NCI-H748 (cell line): ENCODE measurements at regions not wholly inside any gene's neighbourhood (a gene's known extent, or its start where the extent isn't known, plus 50 kb on each side); places are given as distances from the start of the nearest gene placed in this dataset.

Source experiments
- DNase-seq: peaks from one replicate; lab custom pipeline; 2025; ENCODE audit not compliant: unreplicated experiment; lab: John Stamatoyannopoulos, UW

DNA sequence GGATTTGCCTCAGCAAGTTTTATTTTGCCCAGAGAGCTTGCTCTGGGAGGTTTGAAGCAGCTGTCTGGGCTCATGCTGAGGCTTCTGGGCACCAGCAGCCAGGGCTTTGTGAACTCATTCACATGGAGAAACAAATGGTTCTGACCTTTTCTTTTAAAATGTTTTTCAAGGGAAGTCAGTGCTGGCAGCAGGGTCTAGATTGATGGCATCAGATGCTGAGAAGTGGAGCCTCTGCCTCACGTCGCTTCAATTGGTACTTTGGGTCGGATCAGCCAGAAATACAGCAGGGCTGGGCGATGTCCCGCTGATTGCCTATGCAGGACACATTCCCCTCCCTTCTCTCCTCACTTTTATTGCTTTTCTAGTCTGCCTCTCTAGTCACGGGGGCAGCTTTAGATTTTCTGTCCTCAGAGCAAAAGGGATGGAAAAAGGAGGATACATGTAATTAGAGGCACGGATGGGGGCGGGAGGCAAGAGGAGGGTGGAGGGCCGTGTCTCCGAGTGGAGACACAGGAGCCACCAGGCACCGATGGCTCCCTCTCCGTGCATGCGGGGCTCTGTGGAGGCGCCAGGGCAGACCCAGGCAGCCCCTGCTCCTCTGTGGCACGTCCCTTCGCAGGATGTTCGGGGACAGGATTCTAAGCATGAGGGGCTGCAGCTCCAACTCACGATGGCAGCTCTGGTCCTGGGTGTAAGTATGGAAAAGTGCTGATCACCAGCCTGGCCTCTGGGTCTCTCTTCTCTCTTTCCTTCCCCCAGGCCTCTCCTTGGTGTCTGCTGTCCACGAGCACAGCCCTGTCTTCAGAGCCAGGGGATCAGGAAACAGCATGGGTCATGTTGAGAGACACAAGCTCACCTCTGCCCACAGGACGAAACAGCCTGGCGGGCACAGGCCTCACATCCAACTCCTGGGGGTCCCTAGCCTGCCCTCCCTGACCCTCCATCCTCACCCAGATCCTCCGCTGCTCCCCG lies 116.1 kb downstream of the FAM43A start:
- no peak for DNase-seq

GRCh38 chr3:194804796-194805195 lies 119.1 kb downstream of the FAM43A start:
- no peak for DNase-seq

- no peak for DNase-seq
These were observed 119.9 kb downstream of the FAM43A start for GRCh38 chr3:194805546-194805945.

GRCh38 chr3:194806991-194807630 lies 121.4 kb downstream of the FAM43A start:
- DNase-seq = no peak

DNA sequence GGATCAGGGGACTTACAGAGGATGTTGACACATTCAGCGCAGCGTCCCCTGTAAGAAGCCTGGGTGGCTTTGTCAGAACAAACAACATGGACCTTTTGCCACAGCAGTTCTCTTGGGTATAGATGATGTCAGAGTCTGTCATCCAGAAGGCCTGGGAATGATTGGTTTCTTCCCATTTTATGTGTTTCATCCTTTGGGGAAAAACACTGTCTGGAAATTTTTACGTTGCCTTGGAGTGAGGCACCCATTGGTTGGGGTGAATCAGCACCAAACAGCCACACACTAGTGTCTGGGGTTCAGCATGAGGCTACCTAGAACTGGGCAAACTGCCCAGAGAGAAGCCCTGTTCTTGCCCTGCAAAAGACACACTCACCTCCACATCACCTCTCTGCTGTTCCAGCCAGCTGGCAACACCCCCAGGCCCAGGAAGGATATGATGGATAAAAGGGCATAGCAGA lies 123.0 kb downstream of the FAM43A start:
- DNase-seq = no peak

DNA sequence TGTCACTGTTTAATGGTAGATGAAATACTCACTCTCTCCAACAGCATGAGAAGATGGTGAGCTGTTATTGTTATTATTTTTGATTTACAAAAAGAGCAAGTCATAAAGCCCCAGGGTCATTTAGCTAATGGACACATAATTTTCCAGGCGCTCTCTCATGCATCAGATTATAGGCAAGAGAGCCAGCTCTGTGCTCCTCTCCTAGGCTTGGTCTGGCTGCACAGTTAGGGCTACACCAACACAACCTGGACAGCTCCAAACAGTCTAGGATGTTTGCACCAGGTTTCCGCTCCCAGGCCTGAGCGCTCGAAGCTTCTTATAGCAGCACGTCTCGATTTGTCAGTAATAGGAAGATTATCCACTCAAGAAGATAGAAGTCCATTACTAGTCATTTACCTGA lies 123.7 kb downstream of the FAM43A start:
- no peak for DNase-seq

DNA sequence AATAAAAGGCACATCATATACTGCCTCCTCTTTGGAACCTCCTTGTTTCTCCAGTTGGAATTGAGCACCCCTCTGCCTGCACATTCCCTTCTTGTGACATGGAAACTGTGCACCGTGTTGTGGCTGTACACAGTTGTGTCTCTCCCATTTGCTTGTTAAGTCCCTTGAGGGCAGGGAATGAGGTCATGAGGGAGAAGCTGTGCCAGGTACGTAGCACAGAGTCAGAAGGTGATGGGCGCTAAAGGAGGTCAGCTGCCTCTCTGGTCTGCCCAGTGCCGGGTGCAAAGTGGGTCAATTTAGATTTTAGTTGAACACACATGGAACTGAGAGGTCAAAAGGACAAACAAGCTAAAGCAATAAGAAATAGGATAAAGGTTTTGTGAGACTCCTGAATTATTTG lies 124.4 kb downstream of the FAM43A start:
- DNase-seq = no peak

GRCh38 chr3:194811118-194811517 lies 125.4 kb downstream of the FAM43A start:
- no peak for DNase-seq

GRCh38 chr3:194812176-194812575 lies 126.5 kb downstream of the FAM43A start:
- DNase-seq = no peak

DNA sequence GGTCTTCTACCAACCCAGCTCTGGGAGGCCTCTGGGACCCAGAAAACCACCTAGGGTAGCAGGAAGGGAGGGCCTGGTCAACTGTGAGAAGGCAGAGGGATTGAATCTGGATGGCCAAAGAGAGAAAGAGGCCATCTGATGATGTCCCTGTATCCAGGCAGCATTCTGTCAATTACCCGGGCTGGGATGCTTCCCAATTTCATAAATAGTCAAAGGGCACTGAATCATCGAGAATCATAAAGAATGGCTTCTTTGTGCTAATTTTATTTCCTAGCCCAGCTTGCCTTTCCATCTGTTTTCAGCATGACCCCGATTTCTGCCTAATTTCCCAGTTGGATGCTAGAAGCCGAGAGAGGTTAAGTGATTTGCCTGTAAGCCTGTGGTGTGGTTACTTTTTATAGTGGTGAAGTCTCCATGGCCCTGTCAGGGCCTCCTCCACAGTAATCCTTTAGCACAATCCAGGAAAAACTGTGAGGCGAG lies 129.2 kb downstream of the FAM43A start:
- no peak for DNase-seq

GRCh38 chr3:194816748-194817591 lies 131.3 kb downstream of the FAM43A start:
- DNase-seq = no peak

DNA sequence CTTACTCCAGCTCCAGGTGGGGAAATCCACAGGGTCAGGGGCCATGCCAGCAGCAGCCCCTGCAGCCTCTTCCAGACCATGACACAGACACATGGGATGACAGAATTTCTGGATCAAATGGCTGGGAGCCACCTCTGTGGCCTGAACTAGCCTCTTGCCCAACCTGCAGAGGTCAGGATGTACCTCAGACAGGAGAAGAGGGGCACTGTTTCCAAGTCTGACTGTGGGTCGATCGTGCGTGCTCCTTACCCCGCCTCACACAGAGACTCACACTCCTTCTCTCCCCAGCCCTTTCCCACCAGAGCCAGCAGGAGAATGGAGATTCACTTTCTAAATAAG lies 131.9 kb downstream of the FAM43A start:
- no peak for DNase-seq

DNA sequence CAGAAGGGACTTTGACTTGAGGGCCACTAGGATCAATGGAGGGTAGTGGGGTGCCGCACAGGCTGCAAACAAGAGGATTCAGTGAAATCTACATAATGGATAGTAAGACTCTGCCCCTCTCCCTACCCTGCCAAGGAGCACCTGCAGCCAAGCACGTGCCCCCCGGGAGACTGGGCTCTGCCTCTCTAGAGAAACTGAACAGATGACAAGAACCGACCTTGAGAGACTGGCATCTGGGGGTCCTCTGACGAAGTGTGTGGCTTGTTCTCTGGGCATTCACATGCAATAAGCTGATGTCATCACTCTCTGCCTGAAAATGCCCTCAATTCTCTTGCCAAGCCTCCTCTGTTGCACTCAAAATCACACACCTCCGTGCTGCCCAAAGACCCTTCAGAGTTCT lies 132.3 kb downstream of the FAM43A start:
- no peak for DNase-seq

- no peak for DNase-seq
These were observed 138.4 kb downstream of the FAM43A start for GRCh38 chr3:194824100-194824499.

- DNase-seq = no peak
These were observed 139.0 kb downstream of the FAM43A start for GRCh38 chr3:194824701-194825111.

GRCh38 chr3:194826594-194826993 lies 140.9 kb downstream of the FAM43A start:
- no peak for DNase-seq

DNA sequence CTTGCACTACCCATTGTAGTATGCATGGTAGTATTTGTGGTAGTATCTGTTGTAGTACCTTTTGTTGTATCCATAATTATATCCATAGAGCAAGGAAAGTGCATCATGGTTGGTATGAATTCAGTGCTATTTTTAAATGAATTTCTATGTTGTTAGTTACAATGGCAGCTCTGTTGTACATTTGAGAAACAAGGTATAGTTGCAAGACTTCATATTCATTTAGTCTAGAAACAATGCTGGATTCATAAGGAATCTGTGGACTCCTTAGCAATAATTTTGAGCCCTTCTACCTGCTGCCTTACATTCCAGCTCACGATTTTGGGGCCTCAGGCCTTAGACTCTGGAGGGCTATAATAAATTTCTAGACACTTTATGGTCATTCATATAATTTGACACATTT lies 141.8 kb downstream of the FAM43A start:
- no peak for DNase-seq

DNA sequence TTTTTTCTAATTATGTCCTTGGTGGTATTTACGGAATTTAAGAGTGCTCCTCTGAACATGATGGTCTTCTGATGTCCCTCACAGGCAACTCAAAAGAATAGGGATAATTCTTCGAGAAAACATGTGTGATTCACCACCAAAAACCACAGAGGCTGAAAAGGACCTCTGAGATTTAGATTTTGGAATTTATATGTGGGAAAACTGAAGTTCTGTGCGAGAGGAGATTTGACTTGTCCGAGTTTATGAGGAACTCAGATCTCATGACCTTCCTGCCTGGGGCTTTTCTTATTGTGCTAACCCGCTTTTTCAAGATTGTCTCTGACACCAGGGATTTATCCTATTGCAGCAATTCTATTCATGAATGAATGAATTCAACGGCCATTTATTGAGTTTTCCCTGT lies 142.4 kb downstream of the FAM43A start:
- no peak for DNase-seq

DNA sequence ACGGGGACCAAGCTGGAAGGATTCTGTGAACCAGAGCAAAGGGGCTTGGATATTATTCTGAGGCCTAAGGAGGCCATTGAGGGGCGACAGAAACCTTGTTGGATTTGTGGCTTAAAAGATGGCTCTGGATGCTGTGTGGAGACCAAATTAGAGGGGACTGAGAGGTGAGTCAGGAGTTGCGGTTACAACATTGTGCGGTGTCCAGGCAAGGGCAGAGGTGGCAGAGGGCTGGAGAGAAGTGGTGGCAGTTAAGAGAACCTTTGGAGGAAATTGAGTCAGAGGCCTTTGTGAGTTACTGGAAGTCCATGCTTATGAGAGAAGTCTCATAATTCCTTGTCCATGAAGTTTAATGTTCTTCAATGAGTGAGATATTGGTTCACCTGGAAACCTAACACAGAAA lies 143.2 kb downstream of the FAM43A start:
- no peak for DNase-seq

DNA sequence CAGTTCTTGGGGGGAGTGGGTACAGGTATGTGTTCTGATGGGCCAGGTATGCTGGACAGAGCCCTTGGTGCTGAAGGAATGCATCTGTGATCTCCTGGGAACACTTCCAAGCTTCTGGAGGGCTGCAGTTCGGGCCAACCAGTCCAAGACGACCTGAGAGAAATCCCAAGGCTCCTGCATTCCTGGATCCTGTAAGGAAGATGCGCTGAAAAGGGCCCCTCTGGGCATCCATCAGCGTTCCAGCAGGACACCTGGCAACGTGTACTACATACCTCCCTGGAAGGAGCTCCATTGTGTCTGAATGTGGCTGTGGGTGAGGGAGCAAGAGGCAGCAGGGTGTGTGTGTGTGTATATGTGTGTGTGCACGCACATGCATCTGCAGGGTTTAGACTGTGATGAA lies 144.7 kb downstream of the FAM43A start:
- DNase-seq = no peak

DNA sequence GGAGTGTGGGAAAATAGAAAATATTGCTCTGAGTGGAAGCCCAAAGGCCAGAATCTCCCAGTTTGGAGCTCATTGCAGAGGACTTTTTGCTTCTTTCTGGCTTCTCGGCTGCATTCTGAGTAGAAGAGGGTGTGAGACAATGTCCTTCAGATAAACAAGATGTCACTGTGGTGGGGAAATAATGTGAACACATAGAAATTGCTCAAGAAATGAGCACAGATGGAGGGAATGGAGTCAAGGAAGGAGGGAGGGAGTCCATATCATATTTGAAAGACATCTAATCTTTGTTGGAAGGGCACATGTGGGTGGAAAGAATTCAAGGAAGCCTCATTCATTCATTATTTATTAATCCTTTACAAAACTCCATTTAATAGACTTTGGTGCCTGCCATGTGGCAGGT lies 145.3 kb downstream of the FAM43A start:
- DNase-seq = no peak
